Activated T-helper 17 cell treated with anti-CD3 and anti-CD28 coated beads, Interleukin-2, amount 50 U/mL, for 72 hours (primary cell): ENCODE measurements at regions not wholly inside any gene's neighbourhood (a gene's known extent, or its start where the extent isn't known, plus 50 kb on each side); places are given as distances from the start of the nearest gene placed in this dataset.
A peak's percentile ranks its signal among the peaks of the same experiment; 100 is the strongest.
"Not testable (repeated sequence)": the region's sequence is repeated elsewhere in the genome, so short reads cannot be mapped to it uniquely, and the experiment has no call there.

Experiments
- ATAC-seq: fragments of 150-1000 bp; cut with Tn5 transposase; replicated peaks from 2 replicates; pipeline ENCODE4 v1.10.0; 2021; ENCODE audit warnings: mild to moderate bottlenecking, moderate library complexity
- H3K27ac Mint-ChIP-seq: one replicate; pipeline ENCODE4 v1.8.0; 2022; ENCODE audit warnings: mixed read lengths
- H3K27me3 Mint-ChIP-seq: one replicate; pipeline ENCODE4 v1.8.0; 2022; ENCODE audit warnings: mixed read lengths
- H3K36me3 Mint-ChIP-seq: one replicate; pipeline ENCODE4 v1.8.0; 2022; ENCODE audit warnings: low read depth, mild to moderate bottlenecking, mixed read lengths
- H3K4me1 Mint-ChIP-seq: one replicate; pipeline ENCODE4 v1.8.0; 2022; ENCODE audit warnings: mixed read lengths
- H3K4me3 Mint-ChIP-seq: one replicate; pipeline ENCODE4 v1.8.0; 2022; ENCODE audit warnings: mild to moderate bottlenecking, mixed read lengths
- H3K9me3 Mint-ChIP-seq: one replicate; pipeline ENCODE4 v1.8.0; 2022; ENCODE audit warnings: mixed read lengths

- H3K27me3 Mint-ChIP-seq: no peaks in the 10 kb centered on the region
- H3K9me3 Mint-ChIP-seq: no peaks in the 10 kb centered on the region
- H3K36me3 Mint-ChIP-seq: no peaks in the 10 kb centered on the region
Measured at GRCh38 chr1:173388352-173388751, 88.8 kb upstream of the PRDX6 start.

DNA sequence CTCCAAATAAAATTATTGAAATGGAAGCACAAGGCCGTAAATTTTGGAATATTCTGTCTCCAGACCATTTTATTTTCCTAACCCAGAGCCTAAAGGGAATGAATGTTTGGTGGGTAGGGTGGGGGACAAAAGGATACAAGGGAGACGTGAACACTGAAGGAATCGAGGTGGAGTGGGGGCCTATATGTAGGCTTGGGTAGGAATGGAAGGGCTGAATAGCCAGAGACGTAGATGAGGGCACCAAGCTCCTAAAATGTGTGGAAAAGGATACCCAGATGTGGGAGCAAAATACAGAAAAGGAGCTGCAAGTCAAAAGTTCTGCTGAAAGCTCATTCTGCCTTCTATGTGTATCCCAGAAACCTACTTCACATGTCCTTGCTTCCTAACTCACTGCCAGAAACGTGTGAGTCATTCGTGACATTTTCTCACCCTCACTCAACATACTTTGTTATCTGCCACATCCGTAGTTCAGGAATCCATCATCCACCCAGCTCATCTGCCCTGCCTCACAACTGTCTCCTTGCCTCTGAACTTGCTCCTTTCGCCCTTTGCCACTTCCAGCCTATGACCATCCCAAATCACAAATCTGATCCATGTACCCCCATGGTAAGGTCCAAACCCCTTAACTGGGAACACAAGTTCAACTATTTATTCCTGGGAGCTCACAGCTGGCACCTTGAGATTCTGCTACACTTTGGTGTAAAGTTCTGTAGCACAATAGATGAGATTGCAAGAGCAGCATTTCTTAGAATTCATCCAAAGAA lies 84.1 kb upstream of the PRDX6 start:
- H3K4me3 Mint-ChIP-seq: no peak overlapping the region
- no peaks in the 10 kb centered on the region for H3K36me3 Mint-ChIP-seq
- no peak overlapping the region for H3K27ac Mint-ChIP-seq
- no peaks in the 10 kb centered on the region for H3K9me3 Mint-ChIP-seq
- H3K27me3 Mint-ChIP-seq: no peaks in the 10 kb centered on the region
- no peak for ATAC-seq
- peaks cover 4% of the 10 kb centered on the region for H3K4me1 Mint-ChIP-seq

More at GRCh38 chr1:173388352-173388751, 88.8 kb upstream of the PRDX6 start:
- H3K27ac Mint-ChIP-seq: no peak overlapping the region
- H3K4me1 Mint-ChIP-seq: peaks cover 4% of the 10 kb centered on the region
- ATAC-seq: no peak
- H3K4me3 Mint-ChIP-seq: no peak overlapping the region

- H3K36me3 Mint-ChIP-seq: no peaks in the 10 kb centered on the region
- peaks cover 4% of the 10 kb centered on the region for H3K4me1 Mint-ChIP-seq
- H3K27me3 Mint-ChIP-seq: no peaks in the 10 kb centered on the region
- no peaks in the 10 kb centered on the region for H3K9me3 Mint-ChIP-seq
- no peak overlapping the region for H3K4me3 Mint-ChIP-seq
- no peak overlapping the region for H3K27ac Mint-ChIP-seq
- ATAC-seq: no peak
Measured at GRCh38 chr1:173393659-173394000, 83.5 kb upstream of the PRDX6 start.

DNA sequence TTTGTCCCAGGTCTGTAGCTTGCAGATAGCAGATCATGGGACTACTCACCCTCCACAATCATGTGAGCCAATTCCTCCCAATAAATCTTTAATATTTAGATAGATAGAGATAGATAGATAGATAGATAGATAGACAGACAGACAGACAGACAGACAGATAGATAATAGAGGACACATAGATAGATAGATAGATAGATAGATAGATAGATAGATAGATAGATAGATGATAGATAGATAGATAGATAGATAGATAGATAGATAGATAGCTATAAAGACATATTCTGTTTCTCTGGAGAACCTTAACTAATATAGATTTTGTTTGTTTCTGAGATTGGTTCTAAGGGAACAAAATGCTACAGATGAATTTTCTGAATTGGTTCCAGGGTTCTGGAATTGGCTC lies 82.3 kb upstream of the PRDX6 start:
- not testable (repeated sequence) for H3K9me3 Mint-ChIP-seq, ATAC-seq, H3K27ac Mint-ChIP-seq, H3K4me3 Mint-ChIP-seq, H3K4me1 Mint-ChIP-seq, H3K36me3 Mint-ChIP-seq, H3K27me3 Mint-ChIP-seq

DNA sequence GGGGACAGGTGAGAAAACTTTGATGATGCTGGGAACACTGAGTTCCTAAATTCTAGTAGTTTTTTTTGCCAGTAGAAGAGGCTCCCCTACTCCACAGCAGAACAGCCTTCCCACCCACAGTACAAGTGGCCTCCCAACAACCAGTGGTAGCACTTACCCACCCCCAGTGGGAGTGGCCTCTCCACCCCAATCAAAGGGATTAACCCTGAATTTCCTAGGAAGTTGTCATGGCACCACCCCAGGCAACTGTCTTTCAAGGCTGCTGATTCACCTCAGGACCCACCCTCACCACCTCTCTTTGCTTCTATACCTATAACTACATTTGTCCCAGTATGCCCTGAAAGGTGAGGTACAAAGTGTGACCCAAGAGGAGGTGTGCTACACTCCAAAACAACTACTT lies 81.4 kb upstream of the PRDX6 start:
- H3K4me1 Mint-ChIP-seq: peaks cover 4% of the 10 kb centered on the region
- H3K27me3 Mint-ChIP-seq: no peaks in the 10 kb centered on the region
- H3K36me3 Mint-ChIP-seq: no peaks in the 10 kb centered on the region
- no peak overlapping the region for H3K4me3 Mint-ChIP-seq
- H3K9me3 Mint-ChIP-seq: no peaks in the 10 kb centered on the region
- no peak for ATAC-seq
- no peak overlapping the region for H3K27ac Mint-ChIP-seq

DNA sequence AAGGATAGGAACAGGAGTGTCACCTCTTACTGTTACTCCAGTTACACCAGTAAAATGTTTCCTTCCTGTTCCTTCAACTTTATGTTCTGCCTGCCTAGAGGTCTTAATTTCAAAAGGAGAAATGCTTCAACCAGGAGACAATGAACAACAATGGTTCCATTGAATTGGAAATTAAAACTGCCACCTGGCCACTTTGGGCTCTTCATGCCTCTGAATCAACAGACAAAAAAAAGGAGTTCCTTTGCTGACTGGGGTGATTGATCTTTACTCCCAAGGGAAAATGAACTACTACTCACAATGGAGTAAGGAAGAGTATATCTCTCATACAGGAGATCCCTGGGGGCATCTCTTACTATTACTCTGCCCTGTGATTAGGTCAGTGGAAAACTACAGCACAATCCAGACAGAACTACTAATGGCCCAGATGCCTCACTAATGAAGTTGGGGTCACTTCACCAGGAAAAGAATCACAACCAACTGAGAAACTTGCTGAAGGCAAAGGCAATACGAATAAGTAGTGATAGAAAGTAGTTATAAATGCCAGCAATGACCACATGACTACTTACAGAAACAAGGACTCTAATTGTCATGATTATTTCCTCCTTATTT lies 76.6 kb upstream of the PRDX6 start:
- H3K9me3 Mint-ChIP-seq: no peaks in the 10 kb centered on the region
- ATAC-seq: no peak
- no peaks in the 10 kb centered on the region for H3K4me1 Mint-ChIP-seq
- H3K36me3 Mint-ChIP-seq: no peaks in the 10 kb centered on the region
- no peak overlapping the region for H3K4me3 Mint-ChIP-seq
- no peaks in the 10 kb centered on the region for H3K27me3 Mint-ChIP-seq
- no peak overlapping the region for H3K27ac Mint-ChIP-seq

DNA sequence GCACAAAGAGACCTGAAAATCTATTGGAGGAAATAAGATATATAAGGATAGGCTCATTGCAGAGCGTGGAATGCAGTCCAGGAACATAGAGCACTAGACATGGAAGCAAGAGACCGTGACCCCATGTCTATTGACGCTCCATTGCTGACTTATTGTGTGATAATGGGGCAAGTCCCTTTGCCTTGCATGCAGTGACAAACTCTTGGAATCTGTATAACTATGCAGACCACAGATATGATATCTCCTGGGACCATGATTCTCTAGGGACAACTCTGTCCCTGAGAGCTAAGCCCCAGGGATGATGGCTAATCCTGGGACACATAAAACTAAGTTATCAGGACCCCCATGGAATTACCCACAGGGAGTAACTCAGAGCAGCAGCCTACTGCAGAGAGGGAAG lies 73.1 kb upstream of the PRDX6 start:
- Mint-ChIP-seq H3K4me1 (peaks cover 6% of the 10 kb centered on the region), H3K27ac (no peak overlapping the region), H3K27me3 (no peaks in the 10 kb centered on the region), H3K9me3 (no peaks in the 10 kb centered on the region), H3K4me3 (no peak overlapping the region), H3K36me3 (no peaks in the 10 kb centered on the region)
- ATAC-seq: no peak

DNA sequence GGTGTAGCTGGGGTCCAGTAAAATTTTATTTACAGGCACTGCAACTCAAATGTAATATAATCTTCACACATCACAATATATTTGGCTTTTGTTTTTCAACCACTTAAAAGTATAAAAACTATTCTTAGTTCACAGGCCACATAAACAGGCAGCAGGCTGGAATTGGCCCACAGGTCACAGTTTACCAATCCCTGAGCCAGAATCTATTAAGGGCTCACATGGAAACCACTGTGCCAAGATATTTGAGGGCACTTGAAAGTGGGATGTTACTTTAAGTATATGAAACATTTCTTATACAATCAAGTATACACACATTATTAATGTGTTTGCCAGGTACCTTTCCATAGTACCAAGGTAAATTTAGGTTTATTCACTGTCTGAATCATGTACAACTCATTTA lies 71.9 kb upstream of the PRDX6 start:
- no peak for ATAC-seq
- Mint-ChIP-seq H3K27me3 (no peaks in the 10 kb centered on the region), H3K4me3 (no peak overlapping the region), H3K27ac (no peak overlapping the region), H3K4me1 (peaks cover 8% of the 10 kb centered on the region), H3K9me3 (no peaks in the 10 kb centered on the region), H3K36me3 (no peaks in the 10 kb centered on the region)

DNA sequence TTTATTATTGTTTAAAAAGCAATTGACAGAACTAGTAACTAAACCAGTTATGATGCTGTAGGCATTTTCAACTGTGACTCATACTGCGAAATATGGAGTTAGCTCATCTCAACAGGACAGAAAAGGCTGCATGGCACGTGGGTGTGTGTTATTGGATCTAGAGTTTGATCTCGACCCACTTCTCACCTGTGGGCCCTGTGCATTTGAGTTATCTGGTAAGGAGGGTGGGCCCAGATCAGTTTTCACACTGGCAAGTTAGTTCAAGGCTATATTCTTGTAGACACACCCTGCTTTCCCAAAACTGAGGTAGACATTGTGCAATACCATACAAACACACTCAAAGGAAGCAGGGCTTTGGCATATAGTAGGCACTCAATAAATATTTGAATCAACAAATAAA lies 71.3 kb upstream of the PRDX6 start:
- no peaks in the 10 kb centered on the region for H3K9me3 Mint-ChIP-seq
- H3K27ac Mint-ChIP-seq: no peak overlapping the region
- no peaks in the 10 kb centered on the region for H3K27me3 Mint-ChIP-seq
- no peak overlapping the region for H3K4me3 Mint-ChIP-seq
- peaks cover 14% of the 10 kb centered on the region for H3K4me1 Mint-ChIP-seq
- ATAC-seq: peak; percentile 23
- no peaks in the 10 kb centered on the region for H3K36me3 Mint-ChIP-seq

DNA sequence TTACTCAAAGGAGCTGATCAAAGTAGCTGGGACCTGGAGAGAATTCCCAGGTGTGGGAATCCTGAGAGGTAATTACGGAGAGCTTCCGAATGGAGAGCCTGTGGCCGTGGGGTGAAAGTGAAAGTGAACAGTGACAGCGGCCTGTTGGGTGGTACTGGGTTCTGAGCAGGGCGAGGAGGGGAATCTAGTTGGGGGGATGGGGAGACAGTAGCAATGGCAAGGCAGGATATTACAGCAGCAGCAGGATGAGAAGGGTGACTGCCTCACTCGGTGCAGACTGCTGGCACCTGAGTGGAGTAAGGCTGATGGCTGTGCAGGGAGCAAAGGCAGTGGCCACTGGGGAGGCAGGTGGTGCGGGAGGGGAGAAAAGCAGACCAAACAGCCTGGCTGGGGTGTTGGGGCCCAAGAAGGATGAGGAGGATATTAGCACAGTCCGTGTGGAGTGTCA lies 70.3 kb upstream of the PRDX6 start:
- Mint-ChIP-seq H3K27ac (no peak overlapping the region), H3K36me3 (no peaks in the 10 kb centered on the region), H3K9me3 (no peaks in the 10 kb centered on the region), H3K27me3 (no peaks in the 10 kb centered on the region), H3K4me1 (peaks cover 17% of the 10 kb centered on the region), H3K4me3 (peak overlapping the region; percentile 39)
- no peak for ATAC-seq

GRCh38 chr1:173407846-173408245 lies 69.3 kb upstream of the PRDX6 start:
- Mint-ChIP-seq H3K4me1 (peaks cover 17% of the 10 kb centered on the region), H3K4me3 (no peak overlapping the region), H3K36me3 (no peaks in the 10 kb centered on the region), H3K27ac (no peak overlapping the region), H3K9me3 (no peaks in the 10 kb centered on the region), H3K27me3 (no peaks in the 10 kb centered on the region)
- ATAC-seq: no peak

- peaks cover 17% of the 10 kb centered on the region for H3K4me1 Mint-ChIP-seq
- H3K4me3 Mint-ChIP-seq: no peak overlapping the region
- ATAC-seq: no peak
- no peak overlapping the region for H3K27ac Mint-ChIP-seq
- H3K36me3 Mint-ChIP-seq: no peaks in the 10 kb centered on the region
- no peaks in the 10 kb centered on the region for H3K9me3 Mint-ChIP-seq
- H3K27me3 Mint-ChIP-seq: no peaks in the 10 kb centered on the region
Measured at GRCh38 chr1:173408886-173409285, 68.2 kb upstream of the PRDX6 start.

GRCh38 chr1:173409613-173410012 lies 67.5 kb upstream of the PRDX6 start:
- Mint-ChIP-seq H3K9me3 (no peaks in the 10 kb centered on the region), H3K4me3 (no peak overlapping the region), H3K36me3 (no peaks in the 10 kb centered on the region), H3K4me1 (peaks cover 17% of the 10 kb centered on the region), H3K27me3 (no peaks in the 10 kb centered on the region), H3K27ac (peak overlapping the region; percentile 74)
- ATAC-seq: no peak

GRCh38 chr1:173410133-173410793 lies 66.9 kb upstream of the PRDX6 start:
- H3K9me3 Mint-ChIP-seq: no peaks in the 10 kb centered on the region
- H3K4me3 Mint-ChIP-seq: peak overlapping the region; percentile 65
- no peaks in the 10 kb centered on the region for H3K36me3 Mint-ChIP-seq
- H3K27ac Mint-ChIP-seq: peak overlapping the region; percentile 74
- peak; percentile 75 for ATAC-seq
- no peaks in the 10 kb centered on the region for H3K27me3 Mint-ChIP-seq
- peaks cover 17% of the 10 kb centered on the region for H3K4me1 Mint-ChIP-seq

- no peaks in the 10 kb centered on the region for H3K9me3 Mint-ChIP-seq
- H3K27me3 Mint-ChIP-seq: no peaks in the 10 kb centered on the region
- H3K4me1 Mint-ChIP-seq: peaks cover 17% of the 10 kb centered on the region
- peak overlapping the region; percentile 74 for H3K27ac Mint-ChIP-seq
- peak overlapping the region; percentile 65 for H3K4me3 Mint-ChIP-seq
- ATAC-seq: peak; percentile 71
- peaks cover 3% of the 10 kb centered on the region for H3K36me3 Mint-ChIP-seq
Measured at GRCh38 chr1:173410794-173411236, 66.3 kb upstream of the PRDX6 start.
